WI38 (cell line): ENCODE measurements at regions not wholly inside any gene's neighbourhood (a gene's known extent, or its start where the extent isn't known, plus 50 kb on each side); places are given as distances from the start of the nearest gene placed in this dataset.
"Not testable (repeated sequence)": the region's sequence is repeated elsewhere in the genome, so short reads cannot be mapped to it uniquely, and the experiment has no call there.

ENCODE experiments used
- H3K4me3 ChIP-seq: 2 replicates; pipeline ENCODE4 v1.5.1; 2011; ENCODE audit warnings: low read depth, mild to moderate bottlenecking, control low read depth, low read length
- TF ChIP-seq, protein P1 (sequence below): IDR thresholded peaks from 2 replicates; pipeline ENCODE4 v1.5.1; 2012; ENCODE audit warnings: low read depth, mild to moderate bottlenecking, control low read depth, low read length

DNA sequence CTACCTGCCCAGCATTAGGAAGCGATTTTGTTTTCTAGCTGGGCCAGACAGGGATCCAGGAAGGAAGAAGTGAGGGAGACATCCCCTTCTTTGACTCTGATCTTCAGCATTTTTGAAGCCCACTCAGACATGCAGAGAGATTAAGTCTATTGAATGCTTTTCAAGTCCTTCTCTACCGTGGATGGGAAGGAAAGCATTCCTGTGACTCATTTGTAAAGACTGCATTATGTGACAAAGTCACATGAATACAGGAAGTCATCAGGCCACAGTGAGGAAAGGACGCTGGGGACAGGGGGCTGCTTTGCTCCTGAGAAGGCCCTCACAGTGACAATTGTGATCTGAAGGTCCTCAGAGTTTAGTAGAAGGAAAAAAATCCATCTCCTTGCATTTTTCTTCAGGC lies 67.4 kb upstream of the GBA3 start:
- no peak overlapping the region for H3K4me3 ChIP-seq
- TF ChIP-seq, protein P1, sequence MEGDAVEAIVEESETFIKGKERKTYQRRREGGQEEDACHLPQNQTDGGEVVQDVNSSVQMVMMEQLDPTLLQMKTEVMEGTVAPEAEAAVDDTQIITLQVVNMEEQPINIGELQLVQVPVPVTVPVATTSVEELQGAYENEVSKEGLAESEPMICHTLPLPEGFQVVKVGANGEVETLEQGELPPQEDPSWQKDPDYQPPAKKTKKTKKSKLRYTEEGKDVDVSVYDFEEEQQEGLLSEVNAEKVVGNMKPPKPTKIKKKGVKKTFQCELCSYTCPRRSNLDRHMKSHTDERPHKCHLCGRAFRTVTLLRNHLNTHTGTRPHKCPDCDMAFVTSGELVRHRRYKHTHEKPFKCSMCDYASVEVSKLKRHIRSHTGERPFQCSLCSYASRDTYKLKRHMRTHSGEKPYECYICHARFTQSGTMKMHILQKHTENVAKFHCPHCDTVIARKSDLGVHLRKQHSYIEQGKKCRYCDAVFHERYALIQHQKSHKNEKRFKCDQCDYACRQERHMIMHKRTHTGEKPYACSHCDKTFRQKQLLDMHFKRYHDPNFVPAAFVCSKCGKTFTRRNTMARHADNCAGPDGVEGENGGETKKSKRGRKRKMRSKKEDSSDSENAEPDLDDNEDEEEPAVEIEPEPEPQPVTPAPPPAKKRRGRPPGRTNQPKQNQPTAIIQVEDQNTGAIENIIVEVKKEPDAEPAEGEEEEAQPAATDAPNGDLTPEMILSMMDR: no peak

DNA sequence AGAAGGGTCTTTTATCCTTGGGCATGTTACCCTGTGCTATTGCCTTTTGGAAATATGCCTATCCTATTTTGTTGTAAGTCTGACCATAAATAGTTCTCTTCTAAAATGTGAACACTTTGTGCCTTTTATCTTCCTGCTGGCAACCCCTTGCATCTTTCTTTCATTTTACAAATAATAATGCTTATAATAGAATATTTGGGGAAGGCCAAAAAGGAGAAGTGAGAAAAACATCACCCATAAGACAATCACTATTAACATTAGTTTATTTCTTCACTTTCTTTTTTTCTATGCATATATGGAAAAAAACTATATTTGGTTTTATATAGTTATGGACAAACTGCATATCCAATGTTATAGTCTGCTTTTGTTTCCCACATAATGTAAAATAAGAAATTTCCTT lies 64.9 kb upstream of the GBA3 start:
- H3K4me3 ChIP-seq: not testable (repeated sequence)

DNA sequence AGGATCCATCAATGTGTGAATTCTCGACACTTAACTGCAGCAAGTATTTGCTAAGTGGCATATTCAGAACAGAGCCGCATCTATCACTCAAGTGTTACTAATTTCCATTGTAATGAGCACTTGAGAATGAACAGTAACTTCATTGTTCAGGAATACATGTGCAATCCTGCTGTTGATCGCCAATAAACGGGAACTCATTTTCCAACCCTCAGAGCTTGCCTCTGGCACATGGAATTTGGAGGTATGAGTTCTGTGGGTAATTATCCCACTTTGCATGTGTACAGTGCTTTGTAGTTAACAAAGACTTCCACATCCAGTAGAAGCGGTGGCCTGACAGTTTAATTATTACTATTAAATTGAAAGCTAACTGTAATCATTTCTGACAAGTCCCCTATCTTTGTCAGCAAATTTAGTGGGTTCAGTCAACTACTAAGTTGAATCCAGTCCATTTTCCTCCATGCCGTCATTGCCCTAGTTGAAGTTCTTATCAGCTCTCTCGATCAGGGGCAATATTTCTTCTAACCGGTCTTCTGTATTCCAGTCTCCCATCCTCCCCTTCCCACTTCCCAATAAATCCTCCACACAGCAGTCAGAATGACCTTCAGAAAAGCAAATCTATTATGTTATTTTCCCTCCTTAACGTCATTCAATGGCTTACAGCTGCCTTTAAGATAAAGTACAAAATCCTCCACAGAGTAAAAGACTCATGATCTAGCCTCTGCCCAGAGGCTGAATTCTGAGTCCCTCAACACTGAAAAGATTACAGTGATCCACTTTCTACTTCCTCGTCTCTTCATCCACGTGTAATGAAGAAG lies 62.4 kb upstream of the GBA3 start:
- H3K4me3 ChIP-seq: not testable (repeated sequence)

DNA sequence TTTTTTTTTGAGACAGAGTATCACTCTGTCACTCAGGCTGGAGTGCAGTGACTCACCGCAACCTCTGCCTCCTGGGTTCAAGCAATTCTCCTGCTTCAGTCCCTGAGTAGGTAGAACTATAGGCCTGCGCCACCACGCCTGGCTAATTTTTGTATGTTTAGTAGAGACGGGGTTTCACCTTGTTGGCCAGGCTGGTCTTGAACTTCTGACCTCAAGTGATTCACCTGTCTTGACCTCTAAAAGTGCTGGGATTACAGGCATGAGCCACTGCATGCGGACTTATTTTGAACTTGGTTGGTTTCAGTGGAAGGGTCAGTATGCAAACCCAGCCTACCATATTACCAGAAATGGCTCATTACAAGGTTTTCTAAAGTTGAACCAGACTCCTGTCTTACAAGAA lies 61.6 kb upstream of the GBA3 start:
- not testable (repeated sequence) for H3K4me3 ChIP-seq

DNA sequence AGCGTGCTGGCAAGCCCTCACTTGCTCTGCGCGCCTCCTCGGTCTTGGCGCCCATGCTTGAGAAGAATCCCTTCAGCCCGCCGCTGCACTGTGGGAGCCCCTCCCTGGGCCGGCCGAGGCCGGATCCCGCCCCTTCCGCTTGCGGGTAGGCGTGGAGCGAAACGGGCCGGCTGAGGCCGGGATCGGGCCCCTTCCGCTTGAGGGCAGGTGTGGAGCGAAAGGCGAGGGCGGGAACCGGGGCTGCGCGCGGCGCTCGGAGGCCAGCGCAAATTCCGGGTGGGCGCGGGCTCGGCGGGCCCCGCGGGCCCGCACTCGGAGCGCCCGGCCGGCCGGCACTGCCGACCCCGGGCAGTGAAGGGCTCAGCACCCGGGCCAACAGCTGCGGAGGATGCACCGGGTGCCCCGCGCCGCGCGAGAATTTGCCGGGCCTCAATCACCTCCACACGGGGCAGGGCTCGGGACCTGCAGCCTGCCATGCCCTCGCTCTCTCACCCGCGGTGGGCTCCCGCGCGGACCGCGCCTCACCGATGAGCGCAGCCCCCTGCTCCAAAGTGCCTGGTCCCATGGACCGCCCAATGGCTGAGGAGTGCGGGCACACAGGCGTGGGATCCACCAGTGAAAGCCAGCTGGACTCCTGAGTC lies 58.1 kb upstream of the GBA3 start:
- no peak overlapping the region for H3K4me3 ChIP-seq
- TF ChIP-seq, protein P1: no peak

DNA sequence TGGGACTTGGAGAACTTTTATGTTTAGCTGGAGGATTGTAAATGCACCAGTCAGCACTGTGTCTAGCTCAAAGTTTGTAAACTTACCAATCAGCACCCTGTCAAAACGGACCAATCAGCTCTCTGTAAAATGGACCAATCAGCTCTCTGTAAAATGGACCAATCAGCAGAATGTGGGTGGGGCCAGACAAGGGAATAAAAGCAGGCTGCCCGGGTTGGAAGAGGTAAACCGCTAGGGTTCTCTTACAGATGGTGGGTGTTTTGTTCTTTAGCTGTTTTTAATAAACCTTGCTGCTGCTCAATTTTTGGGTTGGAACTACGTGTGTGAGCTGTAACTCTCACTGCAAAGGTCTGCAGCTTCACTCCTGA lies 57.6 kb upstream of the GBA3 start:
- H3K4me3 ChIP-seq: not testable (repeated sequence)

DNA sequence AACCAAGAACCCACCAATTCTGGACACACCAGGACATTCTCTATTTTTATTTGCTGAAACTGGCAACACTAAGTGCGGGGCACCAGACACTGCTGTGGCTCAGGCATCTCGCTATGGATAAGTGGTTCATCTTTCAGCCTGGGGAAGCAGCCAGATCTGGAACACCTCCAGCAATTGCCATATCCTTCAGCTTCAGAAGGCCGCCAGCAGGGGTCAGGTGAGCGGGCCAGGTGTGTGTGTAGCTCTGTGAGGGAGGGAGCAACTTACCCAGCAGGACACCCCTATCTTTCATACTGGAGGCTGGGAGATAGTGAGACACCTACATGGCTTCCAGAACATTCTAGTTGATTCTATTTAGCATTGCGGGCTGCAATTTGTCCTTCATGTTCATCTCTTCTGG lies 57.0 kb upstream of the GBA3 start:
- TF ChIP-seq, protein P1: no peak
- H3K4me3 ChIP-seq: no peak overlapping the region

DNA sequence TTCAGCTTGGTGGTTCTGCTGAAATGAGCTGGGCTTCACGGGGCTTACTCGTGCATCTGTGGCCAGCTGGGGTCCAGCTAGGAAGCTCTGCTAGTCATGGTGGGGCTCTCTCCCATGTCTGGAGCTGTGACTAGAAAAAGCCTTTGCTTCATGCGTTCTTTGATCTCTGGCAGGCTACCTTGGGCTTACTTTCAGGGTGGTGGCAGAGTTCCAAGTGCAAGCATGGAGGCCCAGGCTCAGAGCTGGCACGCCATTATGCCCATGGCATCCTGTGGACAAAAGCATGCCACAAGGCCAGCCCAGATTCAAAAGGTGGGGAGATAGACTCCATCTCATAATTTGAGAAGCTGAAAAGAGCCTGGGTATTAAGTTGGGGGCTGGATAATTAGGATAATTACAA lies 55.4 kb upstream of the GBA3 start:
- H3K4me3 ChIP-seq: no peak overlapping the region
- TF ChIP-seq, protein P1: no peak
